ENCODE measurements at regions not wholly inside any gene's neighbourhood (a gene's known extent, or its start where the extent isn't known, plus 50 kb on each side); places are given as distances from the start of the nearest gene placed in this dataset.
"Not testable (repeated sequence)": the region's sequence is repeated elsewhere in the genome, so short reads cannot be mapped to it uniquely, and the experiment has no call there.

DNA sequence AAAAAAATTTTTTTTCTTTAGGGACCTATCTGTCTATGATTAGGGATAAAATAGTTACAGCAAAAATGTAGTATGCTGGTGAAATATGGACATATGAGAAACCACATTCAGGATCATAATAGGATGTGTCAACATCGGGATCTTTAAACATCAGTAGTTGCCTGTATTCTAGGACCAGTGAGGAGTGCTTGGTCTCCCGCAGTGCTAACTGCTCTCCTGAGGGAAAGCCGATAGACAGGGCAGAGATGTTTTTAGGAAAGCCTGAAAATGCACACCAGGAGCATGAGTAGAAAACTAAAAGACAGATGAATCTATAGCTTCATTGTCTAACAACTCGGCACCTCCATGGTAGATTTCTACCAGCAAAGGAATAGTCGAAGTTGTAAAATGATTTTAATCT, 178.1 kb upstream of the SMIM31 start:
- H3K27me3 Mint-ChIP-seq = no peaks in the 10 kb centered on the region
- DNase-seq (no peak), ATAC-seq (replicated peaks) (no peak)
- no peaks in the 10 kb centered on the region for H3K36me3 Mint-ChIP-seq (ENCODE audit: insufficient read depth)
- H3K4me1 Mint-ChIP-seq (ENCODE audit: low read depth in 2 of 2) = no peaks in the 10 kb centered on the region
- peaks cover 0 to 5% of the 10 kb centered on the region in 2 donors for H3K9me3 Mint-ChIP-seq
- H3K27ac Mint-ChIP-seq = no peak overlapping the region
- H3K4me3 Mint-ChIP-seq = no peak overlapping the region

DNA sequence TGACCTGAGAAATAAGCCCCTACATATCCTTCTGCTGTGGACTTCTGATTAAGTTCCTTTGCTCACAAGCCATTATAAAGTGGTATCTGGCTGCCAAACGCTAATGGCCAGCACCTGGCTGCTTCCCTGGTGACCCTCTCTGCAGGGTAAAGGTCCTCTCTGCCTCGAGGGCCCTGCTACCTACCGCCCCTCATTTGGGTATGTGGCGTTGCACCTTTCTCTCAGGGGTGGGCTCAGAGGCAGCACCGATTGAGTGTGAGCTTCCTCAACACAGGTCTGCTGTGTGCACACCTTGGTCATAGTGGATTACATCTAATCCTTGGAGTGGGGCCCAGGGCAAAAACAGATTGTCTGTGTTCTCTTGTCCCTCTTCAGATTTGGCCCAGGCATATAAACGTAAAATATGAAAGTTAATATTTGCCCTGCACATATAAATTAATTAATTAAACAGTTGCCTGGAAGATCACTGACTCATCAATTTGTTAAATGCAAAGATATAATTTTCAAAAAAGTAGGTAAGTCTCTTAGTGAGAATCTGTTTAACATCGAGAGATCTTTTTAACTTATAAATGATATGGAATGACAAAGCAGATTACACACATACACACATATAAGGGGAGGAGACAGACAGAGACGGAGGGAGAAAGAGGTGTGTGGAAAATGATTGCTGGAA, 174.5 kb upstream of the SMIM31 start:
- Mint-ChIP-seq H3K4me1 (ENCODE audit: low read depth in 2 of 2) (no peaks in the 10 kb centered on the region), H3K27ac (no peak overlapping the region), H3K4me3 (no peak overlapping the region), H3K36me3 (ENCODE audit: insufficient read depth) (no peaks in the 10 kb centered on the region), H3K9me3 (peaks cover 5 to 8% of the 10 kb centered on the region in 2 donors), H3K27me3 (no peaks in the 10 kb centered on the region)
- DNase-seq (no peak), ATAC-seq (replicated peaks) (no peak)

DNA sequence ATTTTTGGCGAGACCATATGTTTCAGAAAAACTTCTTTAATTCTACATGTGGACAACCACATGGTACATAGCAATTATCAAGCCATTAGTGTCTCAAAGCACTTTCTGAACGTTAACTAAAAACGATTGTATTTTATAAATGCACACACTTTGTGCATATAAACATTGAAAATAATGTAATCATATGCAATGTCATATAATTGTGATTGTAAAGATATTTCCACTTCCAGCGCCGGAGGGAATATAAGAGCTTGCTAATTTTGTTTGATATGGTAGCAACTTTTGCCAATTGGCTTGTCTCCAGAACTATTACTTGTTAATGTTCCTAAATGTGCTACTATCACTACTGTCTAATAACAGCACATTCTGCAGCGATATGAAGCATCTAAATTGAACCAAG, 162.3 kb upstream of the SMIM31 start:
- Mint-ChIP-seq H3K4me1 (ENCODE audit: low read depth in 2 of 2) (no peaks in the 10 kb centered on the region), H3K9me3 (peaks cover 2 to 8% of the 10 kb centered on the region in 2 donors), H3K27ac (no peak overlapping the region), H3K27me3 (no peaks in the 10 kb centered on the region), H3K36me3 (ENCODE audit: insufficient read depth) (no peaks in the 10 kb centered on the region), H3K4me3 (no peak overlapping the region)
- no peak for ATAC-seq (replicated peaks)
- no peak for DNase-seq

DNA sequence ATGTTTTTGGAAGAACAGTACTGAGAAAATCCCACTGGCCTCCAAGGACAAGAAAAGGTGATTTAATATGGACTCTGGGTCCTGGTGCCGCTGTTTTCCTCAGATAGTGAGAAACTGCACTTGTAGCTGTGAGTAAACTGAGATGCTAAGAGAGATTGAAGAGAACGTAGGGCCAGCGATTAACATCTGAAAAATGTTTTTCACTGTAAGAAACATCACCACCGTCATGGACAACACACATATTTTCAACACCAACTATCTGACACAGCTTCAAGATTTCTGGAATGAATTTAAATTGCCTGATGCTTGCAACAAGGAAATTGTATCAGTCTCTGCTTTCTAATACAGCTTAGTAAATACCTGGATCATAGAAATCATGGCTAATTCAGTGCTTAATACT, 158.2 kb upstream of the SMIM31 start:
- DNase-seq (no peak), ATAC-seq (replicated peaks) (no peak)
- Mint-ChIP-seq H3K9me3 (no peaks in the 10 kb centered on the region), H3K27ac (no peak overlapping the region), H3K4me3 (no peak overlapping the region), H3K27me3 (no peaks in the 10 kb centered on the region), H3K36me3 (ENCODE audit: insufficient read depth) (no peaks in the 10 kb centered on the region), H3K4me1 (ENCODE audit: low read depth in 2 of 2) (no peaks in the 10 kb centered on the region)

DNA sequence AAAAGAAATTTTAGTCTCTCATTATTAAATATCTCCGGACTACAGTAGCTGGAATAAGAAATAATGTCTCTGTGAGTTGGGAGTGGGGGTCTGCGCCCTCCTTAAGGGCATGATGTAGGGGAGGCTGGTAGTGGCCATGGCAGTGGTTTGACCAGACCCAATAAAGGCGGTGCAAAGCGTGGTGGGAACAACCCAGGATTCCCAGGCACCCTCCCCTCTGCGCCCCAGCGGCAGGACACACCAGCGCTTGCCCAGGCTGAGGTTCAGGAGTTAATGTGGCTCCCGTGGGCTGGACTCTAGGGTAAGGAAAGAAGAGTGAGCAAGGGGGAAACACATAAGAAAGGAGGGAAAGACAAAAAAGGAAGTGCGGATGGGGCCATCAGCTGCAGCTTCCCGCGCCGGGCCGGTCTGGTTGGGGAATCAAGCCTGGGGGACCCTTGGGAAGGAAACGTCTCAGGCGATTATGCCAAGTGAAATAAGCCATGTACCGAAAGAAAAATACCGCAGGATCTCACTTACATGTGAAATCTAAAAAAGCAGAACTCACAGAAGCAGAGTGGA, 157.5 kb upstream of the SMIM31 start:
- H3K27ac Mint-ChIP-seq = no peak overlapping the region
- no peaks in the 10 kb centered on the region for H3K4me1 Mint-ChIP-seq (ENCODE audit: low read depth in 2 of 2)
- no peaks in the 10 kb centered on the region for H3K9me3 Mint-ChIP-seq
- no peaks in the 10 kb centered on the region for H3K27me3 Mint-ChIP-seq
- DNase-seq = no peak
- H3K36me3 Mint-ChIP-seq (ENCODE audit: insufficient read depth) = no peaks in the 10 kb centered on the region
- no peak overlapping the region for H3K4me3 Mint-ChIP-seq
- ATAC-seq (replicated peaks) = no peak

DNA sequence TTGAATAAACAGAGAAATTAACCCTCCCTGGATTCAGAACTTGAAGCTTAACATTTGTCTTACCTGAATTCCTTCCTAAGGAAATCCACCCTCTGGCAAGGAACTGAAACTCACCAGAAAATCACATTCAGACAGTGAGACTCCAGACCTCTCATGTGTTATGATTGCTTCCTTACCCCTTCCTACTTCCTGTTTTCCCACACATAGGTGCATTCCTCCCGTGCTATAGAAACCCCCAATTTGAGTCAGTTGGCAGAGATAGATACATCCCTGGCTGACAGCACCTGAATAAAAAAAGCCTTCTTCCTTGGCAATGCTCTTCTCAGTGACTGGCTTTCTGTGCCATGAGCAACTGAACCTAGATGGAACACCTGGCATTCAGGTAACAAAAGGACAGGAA, 157.0 kb upstream of the SMIM31 start:
- Mint-ChIP-seq H3K27me3 (no peaks in the 10 kb centered on the region), H3K36me3 (ENCODE audit: insufficient read depth) (no peaks in the 10 kb centered on the region), H3K9me3 (no peaks in the 10 kb centered on the region), H3K4me3 (no peak overlapping the region), H3K27ac (no peak overlapping the region), H3K4me1 (ENCODE audit: low read depth in 2 of 2) (no peaks in the 10 kb centered on the region)
- ATAC-seq (replicated peaks) = no peak
- DNase-seq = no peak

DNA sequence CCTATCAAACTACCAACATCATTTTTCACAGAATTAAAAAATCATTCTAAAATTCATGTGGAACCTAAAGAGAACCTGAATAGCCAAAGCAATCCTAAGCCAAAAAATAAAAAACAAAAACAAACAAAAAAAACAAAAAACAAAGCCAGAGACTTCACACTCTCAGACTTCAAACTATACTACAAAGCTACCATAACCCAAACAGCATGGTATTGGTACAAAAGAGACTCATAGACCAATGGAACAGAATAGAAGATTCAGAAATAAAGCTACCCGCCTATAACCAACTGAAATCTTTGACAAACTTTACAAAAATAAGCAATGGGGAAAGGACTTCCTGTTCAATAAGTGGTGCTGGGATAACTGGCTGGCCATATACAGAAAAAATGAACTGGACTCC, 152.3 kb upstream of the SMIM31 start:
- H3K4me1 Mint-ChIP-seq (ENCODE audit: low read depth in 2 of 2) = no peaks in the 10 kb centered on the region
- DNase-seq (no peak), ATAC-seq (replicated peaks) (no peak)
- no peaks in the 10 kb centered on the region for H3K9me3 Mint-ChIP-seq
- H3K27ac Mint-ChIP-seq = no peak overlapping the region
- no peak overlapping the region for H3K4me3 Mint-ChIP-seq
- no peaks in the 10 kb centered on the region for H3K36me3 Mint-ChIP-seq (ENCODE audit: insufficient read depth)
- H3K27me3 Mint-ChIP-seq = no peaks in the 10 kb centered on the region

DNA sequence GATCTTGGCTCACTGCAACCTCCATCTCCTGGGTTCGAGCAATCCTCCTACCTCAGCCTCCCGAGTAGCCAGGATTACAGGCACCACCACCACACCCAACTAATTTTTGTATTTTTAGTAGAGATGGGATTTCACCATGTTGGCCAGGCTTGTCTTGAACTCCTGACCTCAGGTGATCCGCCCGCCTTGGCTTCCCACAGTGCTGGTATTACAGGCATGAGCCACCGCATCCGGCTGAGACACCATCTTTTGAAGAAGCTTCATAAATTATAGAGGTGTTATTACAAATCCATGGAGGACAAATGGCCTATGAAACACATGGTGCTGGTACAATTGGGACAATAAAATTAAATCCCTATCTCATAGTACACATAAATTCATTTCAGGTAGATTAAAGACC, 148.1 kb upstream of the SMIM31 start:
- H3K9me3 Mint-ChIP-seq; H3K36me3 Mint-ChIP-seq (ENCODE audit: insufficient read depth); H3K27me3 Mint-ChIP-seq; H3K27ac Mint-ChIP-seq; DNase-seq; ATAC-seq (replicated peaks); H3K4me3 Mint-ChIP-seq; H3K4me1 Mint-ChIP-seq (ENCODE audit: low read depth in 2 of 2): not testable (repeated sequence)

DNA sequence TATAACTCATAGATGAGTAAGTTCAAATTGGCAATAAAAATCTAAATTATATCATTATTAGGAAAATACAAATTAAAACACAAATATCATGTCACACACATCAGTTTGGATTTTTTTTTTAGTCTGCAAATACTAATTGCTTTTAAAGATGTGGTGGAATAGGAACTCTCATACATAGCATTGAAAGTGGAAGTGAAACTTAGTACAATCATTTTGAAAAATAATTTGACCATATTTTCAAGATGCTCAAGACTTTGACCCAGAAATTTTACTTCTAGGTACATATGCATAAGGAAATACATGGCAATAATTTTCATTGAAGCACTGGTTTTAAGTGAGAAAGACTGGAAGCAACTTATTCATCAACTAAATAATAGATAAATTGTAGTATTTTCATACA, 147.5 kb upstream of the SMIM31 start:
- no peak for ATAC-seq (replicated peaks)
- Mint-ChIP-seq H3K27me3 (no peaks in the 10 kb centered on the region), H3K27ac (no peak overlapping the region), H3K4me1 (ENCODE audit: low read depth in 2 of 2) (no peaks in the 10 kb centered on the region), H3K9me3 (peaks cover 4 to 7% of the 10 kb centered on the region in 2 donors), H3K36me3 (ENCODE audit: insufficient read depth) (no peaks in the 10 kb centered on the region), H3K4me3 (no peak overlapping the region)
- DNase-seq = no peak

DNA sequence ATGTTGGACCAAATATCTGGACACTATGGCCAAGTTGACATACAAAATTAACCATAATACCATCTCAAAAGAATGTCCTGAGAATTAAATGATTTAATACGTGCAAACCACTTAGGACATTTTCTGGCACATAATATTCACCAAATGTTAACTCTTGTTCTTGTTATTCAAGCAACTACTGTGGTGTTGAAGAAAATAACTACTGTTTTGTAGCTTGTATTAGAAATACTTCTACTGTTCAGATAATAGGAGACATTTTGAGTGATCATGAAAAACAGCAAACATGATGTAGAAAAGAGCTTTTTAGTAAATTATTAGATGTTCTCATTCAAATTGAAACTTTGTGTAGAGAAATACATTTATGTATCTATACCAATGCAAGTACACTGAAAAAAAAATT, 140.7 kb upstream of the SMIM31 start:
- no peak for DNase-seq
- no peak for ATAC-seq (replicated peaks)
- no peak overlapping the region for H3K27ac Mint-ChIP-seq
- H3K27me3 Mint-ChIP-seq = no peaks in the 10 kb centered on the region
- H3K36me3 Mint-ChIP-seq (ENCODE audit: insufficient read depth) = no peaks in the 10 kb centered on the region
- peaks cover 4 to 7% of the 10 kb centered on the region in 2 donors for H3K9me3 Mint-ChIP-seq
- no peak overlapping the region for H3K4me3 Mint-ChIP-seq
- H3K4me1 Mint-ChIP-seq (ENCODE audit: low read depth in 2 of 2) = no peaks in the 10 kb centered on the region

DNA sequence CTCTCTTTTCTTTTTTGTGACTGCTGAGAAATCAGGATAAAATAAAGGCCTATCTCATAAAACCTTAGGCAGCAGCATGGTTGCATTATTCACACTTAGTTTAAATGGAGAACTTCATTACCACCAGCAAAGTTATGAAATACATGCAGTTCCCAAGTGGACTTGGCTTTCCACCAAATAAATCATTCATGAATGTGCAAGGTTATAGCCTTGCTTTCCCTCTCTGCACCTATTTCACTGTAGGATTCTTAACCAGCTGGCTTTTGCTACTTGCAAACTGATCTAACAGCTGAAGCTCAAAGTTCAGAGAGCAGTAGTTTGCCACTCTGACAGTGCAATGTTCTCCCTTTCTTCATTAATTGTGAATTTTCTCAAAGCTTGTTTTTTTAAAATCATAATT, 140.1 kb upstream of the SMIM31 start:
- Mint-ChIP-seq H3K9me3 (peaks cover 4 to 7% of the 10 kb centered on the region in 2 donors), H3K27ac (no peak overlapping the region), H3K36me3 (ENCODE audit: insufficient read depth) (no peaks in the 10 kb centered on the region)

DNA sequence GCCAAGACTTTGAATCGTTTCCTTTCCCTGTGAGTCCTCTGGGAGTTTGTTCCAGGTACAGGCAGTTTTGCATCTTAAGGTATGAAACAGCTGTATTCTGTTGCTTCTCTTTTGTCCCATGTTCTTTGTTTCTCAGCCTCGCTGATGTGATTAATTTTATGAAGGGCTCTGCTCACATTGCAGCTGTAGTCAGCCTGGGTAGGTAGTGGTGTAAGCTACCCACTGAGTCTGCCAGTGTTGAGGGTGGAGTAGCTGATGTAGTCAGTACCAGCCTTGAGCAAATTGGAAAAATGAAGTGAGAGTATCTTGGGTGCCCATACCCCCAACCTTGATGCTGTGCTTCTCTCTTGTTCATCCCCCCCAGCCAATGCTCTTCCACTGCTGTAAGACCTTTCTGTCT, 139.6 kb upstream of the SMIM31 start:
- Mint-ChIP-seq H3K27me3 (no peaks in the 10 kb centered on the region), H3K4me1 (ENCODE audit: low read depth in 2 of 2) (no peaks in the 10 kb centered on the region), H3K9me3 (peaks cover 4 to 7% of the 10 kb centered on the region in 2 donors), H3K4me3 (no peak overlapping the region), H3K36me3 (ENCODE audit: insufficient read depth) (no peaks in the 10 kb centered on the region), H3K27ac (no peak overlapping the region)
- ATAC-seq (replicated peaks) = no peak
- DNase-seq = no peak

More for the DNA sequence above, 140.1 kb upstream of the SMIM31 start:
- Mint-ChIP-seq H3K27me3 (no peaks in the 10 kb centered on the region), H3K4me1 (ENCODE audit: low read depth in 2 of 2) (no peaks in the 10 kb centered on the region), H3K4me3 (no peak overlapping the region)
- DNase-seq = no peak
- no peak for ATAC-seq (replicated peaks)

DNA sequence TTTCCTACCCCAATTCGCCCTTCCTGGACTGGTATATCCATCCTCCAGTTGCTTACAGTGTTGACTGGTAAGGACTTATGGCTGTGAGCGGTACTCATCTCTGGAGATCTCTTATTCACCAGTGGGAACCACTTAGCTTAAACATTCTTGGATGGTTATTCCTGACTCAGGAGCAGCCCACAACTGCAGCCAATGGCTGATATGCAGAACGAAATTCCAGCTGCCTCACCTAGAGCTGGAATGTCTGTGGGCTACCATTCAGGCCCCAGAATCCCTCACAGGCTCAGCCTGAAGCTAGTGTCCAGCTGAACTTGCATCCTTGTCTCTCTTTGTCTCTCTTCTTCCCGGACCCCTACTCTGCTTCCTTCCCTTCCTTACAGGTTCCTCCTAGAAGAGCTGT, 138.9 kb upstream of the SMIM31 start:
- Mint-ChIP-seq H3K4me1 (ENCODE audit: low read depth in 2 of 2) (no peaks in the 10 kb centered on the region), H3K4me3 (no peak overlapping the region), H3K27me3 (no peaks in the 10 kb centered on the region), H3K36me3 (ENCODE audit: insufficient read depth) (no peaks in the 10 kb centered on the region), H3K9me3 (peaks cover 4 to 7% of the 10 kb centered on the region in 2 donors), H3K27ac (no peak overlapping the region)
- ATAC-seq (replicated peaks) (no peak), DNase-seq (no peak)

DNA sequence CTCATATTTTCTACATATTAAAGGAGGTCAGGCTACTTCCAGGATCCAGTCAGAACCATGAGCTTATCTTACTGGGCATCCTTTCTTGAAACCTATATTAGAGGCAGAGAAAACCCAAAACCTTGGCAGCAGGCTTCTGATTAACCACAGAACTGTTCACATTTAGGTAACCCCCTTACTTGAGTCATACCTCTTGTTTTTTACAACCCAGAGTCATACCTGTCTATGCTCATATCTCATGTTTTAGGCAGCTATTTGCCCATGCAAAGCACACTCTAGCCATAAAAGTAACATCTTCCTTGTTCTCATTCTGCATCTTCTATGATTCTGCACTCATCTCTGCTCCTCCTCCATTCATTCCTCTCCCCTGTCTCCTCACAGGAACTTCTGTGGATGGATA, 138.0 kb upstream of the SMIM31 start:
- H3K27me3 Mint-ChIP-seq = no peaks in the 10 kb centered on the region
- no peaks in the 10 kb centered on the region for H3K9me3 Mint-ChIP-seq
- no peaks in the 10 kb centered on the region for H3K36me3 Mint-ChIP-seq (ENCODE audit: insufficient read depth)
- DNase-seq = no peak
- no peaks in the 10 kb centered on the region for H3K4me1 Mint-ChIP-seq (ENCODE audit: low read depth in 2 of 2)
- H3K4me3 Mint-ChIP-seq = no peak overlapping the region
- ATAC-seq (replicated peaks) = no peak
- H3K27ac Mint-ChIP-seq = no peak overlapping the region

All from effector memory CD8-positive, alpha-beta T cell (primary cell).